ENCODE measurements at regions not wholly inside any gene's neighbourhood (a gene's known extent, or its start where the extent isn't known, plus 50 kb on each side); places are given as distances from the start of the nearest gene placed in this dataset.

DNA sequence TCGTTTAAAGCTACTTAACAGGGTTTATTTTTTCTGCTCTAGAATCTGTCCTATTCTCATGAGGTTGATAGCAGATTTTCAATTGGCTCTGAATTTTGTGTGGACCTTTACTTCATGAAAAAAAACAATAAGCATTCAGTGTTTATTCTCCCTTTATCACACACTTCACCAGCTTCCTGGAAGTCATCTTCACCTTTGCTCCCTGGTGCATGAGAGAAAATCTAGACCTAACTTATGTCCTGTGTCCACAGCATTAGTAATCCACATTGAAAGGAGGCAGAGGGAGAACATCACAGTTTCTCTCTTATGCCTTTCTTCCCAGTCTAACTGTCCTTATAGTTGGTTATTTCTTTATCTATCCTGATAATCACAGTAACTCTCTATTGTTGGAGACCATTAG, 316.1 kb downstream of the PTH2R start (continued):
- TF ChIP-seq, protein P1, sequence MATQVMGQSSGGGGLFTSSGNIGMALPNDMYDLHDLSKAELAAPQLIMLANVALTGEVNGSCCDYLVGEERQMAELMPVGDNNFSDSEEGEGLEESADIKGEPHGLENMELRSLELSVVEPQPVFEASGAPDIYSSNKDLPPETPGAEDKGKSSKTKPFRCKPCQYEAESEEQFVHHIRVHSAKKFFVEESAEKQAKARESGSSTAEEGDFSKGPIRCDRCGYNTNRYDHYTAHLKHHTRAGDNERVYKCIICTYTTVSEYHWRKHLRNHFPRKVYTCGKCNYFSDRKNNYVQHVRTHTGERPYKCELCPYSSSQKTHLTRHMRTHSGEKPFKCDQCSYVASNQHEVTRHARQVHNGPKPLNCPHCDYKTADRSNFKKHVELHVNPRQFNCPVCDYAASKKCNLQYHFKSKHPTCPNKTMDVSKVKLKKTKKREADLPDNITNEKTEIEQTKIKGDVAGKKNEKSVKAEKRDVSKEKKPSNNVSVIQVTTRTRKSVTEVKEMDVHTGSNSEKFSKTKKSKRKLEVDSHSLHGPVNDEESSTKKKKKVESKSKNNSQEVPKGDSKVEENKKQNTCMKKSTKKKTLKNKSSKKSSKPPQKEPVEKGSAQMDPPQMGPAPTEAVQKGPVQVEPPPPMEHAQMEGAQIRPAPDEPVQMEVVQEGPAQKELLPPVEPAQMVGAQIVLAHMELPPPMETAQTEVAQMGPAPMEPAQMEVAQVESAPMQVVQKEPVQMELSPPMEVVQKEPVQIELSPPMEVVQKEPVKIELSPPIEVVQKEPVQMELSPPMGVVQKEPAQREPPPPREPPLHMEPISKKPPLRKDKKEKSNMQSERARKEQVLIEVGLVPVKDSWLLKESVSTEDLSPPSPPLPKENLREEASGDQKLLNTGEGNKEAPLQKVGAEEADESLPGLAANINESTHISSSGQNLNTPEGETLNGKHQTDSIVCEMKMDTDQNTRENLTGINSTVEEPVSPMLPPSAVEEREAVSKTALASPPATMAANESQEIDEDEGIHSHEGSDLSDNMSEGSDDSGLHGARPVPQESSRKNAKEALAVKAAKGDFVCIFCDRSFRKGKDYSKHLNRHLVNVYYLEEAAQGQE (IDR thresholded peaks at IDR 0.05) = no peak
- TF ChIP-seq JUND (IDR thresholded peaks at IDR 0.05) (no peak), HNF4A (conservative IDR thresholded peaks at IDR 0.05) (no peak), SP1 (IDR thresholded peaks at IDR 0.05) (no peak), RXRA (IDR thresholded peaks at IDR 0.05) (no peak)
- TF ChIP-seq, protein P2, sequence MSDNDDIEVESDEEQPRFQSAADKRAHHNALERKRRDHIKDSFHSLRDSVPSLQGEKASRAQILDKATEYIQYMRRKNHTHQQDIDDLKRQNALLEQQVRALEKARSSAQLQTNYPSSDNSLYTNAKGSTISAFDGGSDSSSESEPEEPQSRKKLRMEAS (IDR thresholded peaks at IDR 0.05) = no peak

DNA sequence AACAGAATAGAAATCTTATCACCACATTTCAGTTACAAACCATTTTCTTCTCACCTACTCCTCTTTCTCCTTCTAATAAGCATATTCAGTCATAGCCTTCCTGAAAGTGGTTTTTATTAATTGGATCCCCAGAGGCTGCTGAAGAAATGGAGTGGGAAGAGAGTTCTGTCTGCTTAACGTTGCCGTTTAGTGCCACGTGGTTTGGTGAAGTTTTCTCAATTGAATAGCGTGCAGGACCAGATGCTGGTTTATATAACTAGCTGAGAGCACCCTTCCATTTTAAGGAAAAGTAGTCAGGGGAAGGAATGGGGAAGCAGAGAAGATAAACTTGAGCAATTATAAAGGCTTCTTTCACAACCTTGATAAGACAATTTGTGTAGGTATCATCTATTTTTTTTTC, 318.7 kb downstream of the PTH2R start:
- no peak overlapping the region for H3K4me3 ChIP-seq (ENCODE audit: low read depth in 1 of 3, low read length in 3 of 3)
- no peak overlapping the region for H3K9ac ChIP-seq (ENCODE audit: low read depth in 1 of 2, low read length in 2 of 2)
- no peaks in the 10 kb centered on the region for H3K9me3 ChIP-seq (ENCODE audit: control insufficient read depth in 4 of 4, low read length in 3 of 4)
- no peaks in the 10 kb centered on the region for H3K27me3 ChIP-seq (ENCODE audit: control insufficient read depth in 4 of 4, insufficient read depth in 4 of 4, low read length in 3 of 4)
- WGBS = 69% methylated on average over 4 of the region's 4 CpGs
- no peak overlapping the region for H3K27ac ChIP-seq (ENCODE audit: low read depth in 1 of 2, low read length in 2 of 2)
- H3K36me3 ChIP-seq (ENCODE audit: control insufficient read depth in 4 of 4, insufficient read depth in 3 of 4, low read depth in 1 of 4, low read length in 3 of 4) = no peaks in the 10 kb centered on the region
- DNase-seq (ENCODE audit: low spot score) = no peak
- TF ChIP-seq NR2F2 (IDR thresholded peaks at IDR 0.05) = no peak
- no peak for TF ChIP-seq YY1 (IDR thresholded peaks at IDR 0.05)
- no peak for TF ChIP-seq EGR1 (IDR thresholded peaks at IDR 0.05; ENCODE audit: low read depth in 2 of 2)
- TF ChIP-seq RXRA (IDR thresholded peaks at IDR 0.05) = no peak
- no peak for TF ChIP-seq SP1 (IDR thresholded peaks at IDR 0.05)
- TF ChIP-seq GABPA (IDR thresholded peaks at IDR 0.05 in 1 of 2, conservative IDR thresholded peaks at IDR 0.05 in 1 of 2) = no peak
- TF ChIP-seq HNF4A (conservative IDR thresholded peaks at IDR 0.05) = no peak
- TF ChIP-seq RAD21 (IDR thresholded peaks at IDR 0.05) = no peak
- H3K4me1 ChIP-seq (ENCODE audit: control insufficient read depth in 4 of 4, insufficient read depth in 4 of 4, low read length in 3 of 4) = no peaks in the 10 kb centered on the region

DNA sequence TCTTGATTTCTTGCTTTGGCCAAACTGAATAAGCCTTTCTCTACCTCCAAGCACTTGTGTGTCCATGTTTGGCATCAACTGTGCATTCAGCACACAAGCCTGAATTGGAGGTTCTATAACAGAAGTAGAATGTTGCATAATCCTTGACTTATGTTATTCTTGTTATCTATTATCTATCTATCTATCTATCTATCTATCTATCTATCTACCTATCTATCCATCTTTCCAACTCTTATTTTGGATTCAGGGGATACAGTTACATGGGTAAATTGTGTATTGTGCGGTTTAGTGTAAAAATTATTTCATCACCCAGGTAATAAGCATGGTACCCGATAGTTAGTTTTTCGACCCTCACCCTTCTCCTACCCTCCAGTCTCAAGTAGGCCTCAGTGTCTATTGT, 319.6 kb downstream of the PTH2R start:
- 93% methylated on average over 3 of the region's 3 CpGs for WGBS
- Histone ChIP-seq H3K9me3 (ENCODE audit: control insufficient read depth in 4 of 4, low read length in 3 of 4) (no peaks in the 10 kb centered on the region), H3K4me1 (ENCODE audit: control insufficient read depth in 4 of 4, insufficient read depth in 4 of 4, low read length in 3 of 4) (no peaks in the 10 kb centered on the region), H3K27me3 (ENCODE audit: control insufficient read depth in 4 of 4, insufficient read depth in 4 of 4, low read length in 3 of 4) (no peaks in the 10 kb centered on the region), H3K9ac (ENCODE audit: low read depth in 1 of 2, low read length in 2 of 2) (no peak overlapping the region), H3K27ac (ENCODE audit: low read depth in 1 of 2, low read length in 2 of 2) (no peak overlapping the region), H3K4me3 (ENCODE audit: low read depth in 1 of 3, low read length in 3 of 3) (no peak overlapping the region), H3K36me3 (ENCODE audit: control insufficient read depth in 4 of 4, insufficient read depth in 3 of 4, low read depth in 1 of 4, low read length in 3 of 4) (no peaks in the 10 kb centered on the region)
- TF ChIP-seq GABPA (IDR thresholded peaks at IDR 0.05 in 1 of 2, conservative IDR thresholded peaks at IDR 0.05 in 1 of 2) (no peak), HNF4A (conservative IDR thresholded peaks at IDR 0.05) (no peak), TAF1 (conservative IDR thresholded peaks at IDR 0.05) (no peak), EGR1 (IDR thresholded peaks at IDR 0.05; ENCODE audit: low read depth in 2 of 2) (no peak), FOXA2 (IDR thresholded peaks at IDR 0.05) (no peak), FOXA1 (IDR thresholded peaks at IDR 0.05) (no peak), RAD21 (IDR thresholded peaks at IDR 0.05) (no peak), SP1 (IDR thresholded peaks at IDR 0.05) (no peak), NR2F2 (IDR thresholded peaks at IDR 0.05) (no peak), JUND (IDR thresholded peaks at IDR 0.05) (no peak), HNF4G (IDR thresholded peaks at IDR 0.05) (no peak), YY1 (IDR thresholded peaks at IDR 0.05) (no peak), RXRA (IDR thresholded peaks at IDR 0.05) (no peak)
- TF ChIP-seq, protein P1 (IDR thresholded peaks at IDR 0.05) = no peak
- TF ChIP-seq, protein P3, sequence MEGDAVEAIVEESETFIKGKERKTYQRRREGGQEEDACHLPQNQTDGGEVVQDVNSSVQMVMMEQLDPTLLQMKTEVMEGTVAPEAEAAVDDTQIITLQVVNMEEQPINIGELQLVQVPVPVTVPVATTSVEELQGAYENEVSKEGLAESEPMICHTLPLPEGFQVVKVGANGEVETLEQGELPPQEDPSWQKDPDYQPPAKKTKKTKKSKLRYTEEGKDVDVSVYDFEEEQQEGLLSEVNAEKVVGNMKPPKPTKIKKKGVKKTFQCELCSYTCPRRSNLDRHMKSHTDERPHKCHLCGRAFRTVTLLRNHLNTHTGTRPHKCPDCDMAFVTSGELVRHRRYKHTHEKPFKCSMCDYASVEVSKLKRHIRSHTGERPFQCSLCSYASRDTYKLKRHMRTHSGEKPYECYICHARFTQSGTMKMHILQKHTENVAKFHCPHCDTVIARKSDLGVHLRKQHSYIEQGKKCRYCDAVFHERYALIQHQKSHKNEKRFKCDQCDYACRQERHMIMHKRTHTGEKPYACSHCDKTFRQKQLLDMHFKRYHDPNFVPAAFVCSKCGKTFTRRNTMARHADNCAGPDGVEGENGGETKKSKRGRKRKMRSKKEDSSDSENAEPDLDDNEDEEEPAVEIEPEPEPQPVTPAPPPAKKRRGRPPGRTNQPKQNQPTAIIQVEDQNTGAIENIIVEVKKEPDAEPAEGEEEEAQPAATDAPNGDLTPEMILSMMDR (IDR thresholded peaks at IDR 0.05; ENCODE audit: low read depth, low read length, missing input control) = no peak
- TF ChIP-seq, protein P2 (IDR thresholded peaks at IDR 0.05) = no peak
- TF ChIP-seq, protein P4, sequence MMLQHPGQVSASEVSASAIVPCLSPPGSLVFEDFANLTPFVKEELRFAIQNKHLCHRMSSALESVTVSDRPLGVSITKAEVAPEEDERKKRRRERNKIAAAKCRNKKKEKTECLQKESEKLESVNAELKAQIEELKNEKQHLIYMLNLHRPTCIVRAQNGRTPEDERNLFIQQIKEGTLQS (IDR thresholded peaks at IDR 0.05) = no peak
- TF ChIP-seq, protein P5, sequence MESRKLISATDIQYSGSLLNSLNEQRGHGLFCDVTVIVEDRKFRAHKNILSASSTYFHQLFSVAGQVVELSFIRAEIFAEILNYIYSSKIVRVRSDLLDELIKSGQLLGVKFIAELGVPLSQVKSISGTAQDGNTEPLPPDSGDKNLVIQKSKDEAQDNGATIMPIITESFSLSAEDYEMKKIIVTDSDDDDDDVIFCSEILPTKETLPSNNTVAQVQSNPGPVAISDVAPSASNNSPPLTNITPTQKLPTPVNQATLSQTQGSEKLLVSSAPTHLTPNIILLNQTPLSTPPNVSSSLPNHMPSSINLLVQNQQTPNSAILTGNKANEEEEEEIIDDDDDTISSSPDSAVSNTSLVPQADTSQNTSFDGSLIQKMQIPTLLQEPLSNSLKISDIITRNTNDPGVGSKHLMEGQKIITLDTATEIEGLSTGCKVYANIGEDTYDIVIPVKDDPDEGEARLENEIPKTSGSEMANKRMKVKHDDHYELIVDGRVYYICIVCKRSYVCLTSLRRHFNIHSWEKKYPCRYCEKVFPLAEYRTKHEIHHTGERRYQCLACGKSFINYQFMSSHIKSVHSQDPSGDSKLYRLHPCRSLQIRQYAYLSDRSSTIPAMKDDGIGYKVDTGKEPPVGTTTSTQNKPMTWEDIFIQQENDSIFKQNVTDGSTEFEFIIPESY (IDR thresholded peaks at IDR 0.05) = no peak
- no peak for DNase-seq (ENCODE audit: low spot score)
